ENCODE measurements at regions not wholly inside any gene's neighbourhood (a gene's known extent, or its start where the extent isn't known, plus 50 kb on each side); places are given as distances from the start of the nearest gene placed in this dataset.

DNA sequence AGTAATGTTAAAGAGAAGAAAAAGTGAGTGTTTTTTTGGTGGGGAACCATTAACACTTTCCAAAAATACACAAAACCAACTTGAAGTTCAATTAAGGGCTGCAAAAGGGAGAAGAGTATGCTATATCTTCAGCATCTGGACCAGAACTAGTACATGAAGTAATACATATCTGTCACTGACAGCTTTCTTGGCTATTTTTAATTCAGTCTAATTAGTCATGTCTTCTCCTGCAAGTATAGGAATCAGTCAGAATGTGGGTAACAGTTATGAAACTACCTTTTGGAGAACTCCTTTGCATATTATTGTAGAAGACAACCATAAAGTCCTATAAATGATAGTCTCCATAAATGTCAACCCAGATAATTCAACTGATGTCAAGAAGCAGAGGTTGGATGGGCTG lies 901.2 kb downstream of the TTLL7 start:
- no peaks in the 10 kb centered on the region for H3K27me3 ChIP-seq
- H3K36me3 ChIP-seq = no peaks in the 10 kb centered on the region
- H3K9me3 ChIP-seq (ENCODE audit: low read depth) = no peaks in the 10 kb centered on the region
- Mint-ChIP-seq H3K9me3 (no peaks in the 10 kb centered on the region), H3K27me3 (ENCODE audit: insufficient read depth, low read depth) (peaks cover 2% of the 10 kb centered on the region), H3K36me3 (no peaks in the 10 kb centered on the region), H3K4me1 (peaks cover 21% of the 10 kb centered on the region), H3K4me3 (no peak overlapping the region), H3K27ac (no peak overlapping the region)
- no peak for TF ChIP-seq EZH2phosphoT487 (IDR thresholded peaks at IDR 0.05)
- TF ChIP-seq, protein P1, sequence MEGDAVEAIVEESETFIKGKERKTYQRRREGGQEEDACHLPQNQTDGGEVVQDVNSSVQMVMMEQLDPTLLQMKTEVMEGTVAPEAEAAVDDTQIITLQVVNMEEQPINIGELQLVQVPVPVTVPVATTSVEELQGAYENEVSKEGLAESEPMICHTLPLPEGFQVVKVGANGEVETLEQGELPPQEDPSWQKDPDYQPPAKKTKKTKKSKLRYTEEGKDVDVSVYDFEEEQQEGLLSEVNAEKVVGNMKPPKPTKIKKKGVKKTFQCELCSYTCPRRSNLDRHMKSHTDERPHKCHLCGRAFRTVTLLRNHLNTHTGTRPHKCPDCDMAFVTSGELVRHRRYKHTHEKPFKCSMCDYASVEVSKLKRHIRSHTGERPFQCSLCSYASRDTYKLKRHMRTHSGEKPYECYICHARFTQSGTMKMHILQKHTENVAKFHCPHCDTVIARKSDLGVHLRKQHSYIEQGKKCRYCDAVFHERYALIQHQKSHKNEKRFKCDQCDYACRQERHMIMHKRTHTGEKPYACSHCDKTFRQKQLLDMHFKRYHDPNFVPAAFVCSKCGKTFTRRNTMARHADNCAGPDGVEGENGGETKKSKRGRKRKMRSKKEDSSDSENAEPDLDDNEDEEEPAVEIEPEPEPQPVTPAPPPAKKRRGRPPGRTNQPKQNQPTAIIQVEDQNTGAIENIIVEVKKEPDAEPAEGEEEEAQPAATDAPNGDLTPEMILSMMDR (IDR thresholded peaks at IDR 0.05) = no peak
- TF ChIP-seq EZH2 (IDR thresholded peaks at IDR 0.05) = no peak
- H4K20me1 ChIP-seq (ENCODE audit: low read depth) = no peaks in the 10 kb centered on the region
- H3F3A ChIP-seq (ENCODE audit: low read depth) = no peaks in the 10 kb centered on the region
- no peak overlapping the region for H3K27ac ChIP-seq
- no peak overlapping the region for H3K4me2 ChIP-seq
- H3K4me3 ChIP-seq = no peak overlapping the region
- no peak overlapping the region for H2AFZ ChIP-seq (replicated peaks)
- DNase-seq (ENCODE audit: low spot score) = no peak
- H3K79me2 ChIP-seq (ENCODE audit: low read depth) = no peaks in the 10 kb centered on the region
- peaks cover 3% of the 10 kb centered on the region for H3K4me1 ChIP-seq
- no peak overlapping the region for H3K9ac ChIP-seq

DNA sequence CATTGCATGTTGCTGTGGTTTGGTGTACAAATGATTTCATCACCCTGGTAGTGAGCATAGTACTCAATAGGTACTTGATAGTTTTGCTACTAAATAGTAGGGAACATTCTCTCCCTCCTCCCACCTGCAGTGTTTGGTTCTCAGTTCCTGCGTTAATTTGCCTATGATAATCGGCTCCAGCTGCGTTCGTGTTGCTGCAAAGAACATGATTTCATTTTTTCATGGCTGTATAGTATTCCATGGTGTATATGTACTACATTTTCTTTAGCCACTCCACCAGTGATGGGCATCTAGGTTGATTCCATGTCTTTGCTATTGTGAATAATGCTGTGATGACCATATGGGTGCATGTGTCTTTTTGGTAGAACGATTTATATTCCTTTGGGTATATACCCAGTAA lies 903.4 kb downstream of the TTLL7 start:
- Histone ChIP-seq H2AFZ (replicated peaks) (no peak overlapping the region), H3K27ac (no peak overlapping the region), H3K79me2 (ENCODE audit: low read depth) (no peaks in the 10 kb centered on the region), H3K4me1 (no peaks in the 10 kb centered on the region), H4K20me1 (ENCODE audit: low read depth) (no peaks in the 10 kb centered on the region), H3K27me3 (no peaks in the 10 kb centered on the region), H3K4me2 (no peak overlapping the region), H3K9me3 (ENCODE audit: low read depth) (no peaks in the 10 kb centered on the region), H3K9ac (no peak overlapping the region), H3K4me3 (no peak overlapping the region), H3F3A (ENCODE audit: low read depth) (no peaks in the 10 kb centered on the region), H3K36me3 (no peaks in the 10 kb centered on the region)
- no peak for DNase-seq (ENCODE audit: low spot score)
- no peaks in the 10 kb centered on the region for H3K36me3 Mint-ChIP-seq
- peaks cover 2% of the 10 kb centered on the region for H3K27me3 Mint-ChIP-seq (ENCODE audit: insufficient read depth, low read depth)
- H3K9me3 Mint-ChIP-seq = no peaks in the 10 kb centered on the region
- H3K27ac Mint-ChIP-seq = no peak overlapping the region
- TF ChIP-seq EZH2phosphoT487 (IDR thresholded peaks at IDR 0.05) (no peak), EZH2 (IDR thresholded peaks at IDR 0.05) (no peak)
- TF ChIP-seq, protein P1 (IDR thresholded peaks at IDR 0.05) = no peak
- H3K4me1 Mint-ChIP-seq = peaks cover 13% of the 10 kb centered on the region
- H3K4me3 Mint-ChIP-seq = no peak overlapping the region

DNA sequence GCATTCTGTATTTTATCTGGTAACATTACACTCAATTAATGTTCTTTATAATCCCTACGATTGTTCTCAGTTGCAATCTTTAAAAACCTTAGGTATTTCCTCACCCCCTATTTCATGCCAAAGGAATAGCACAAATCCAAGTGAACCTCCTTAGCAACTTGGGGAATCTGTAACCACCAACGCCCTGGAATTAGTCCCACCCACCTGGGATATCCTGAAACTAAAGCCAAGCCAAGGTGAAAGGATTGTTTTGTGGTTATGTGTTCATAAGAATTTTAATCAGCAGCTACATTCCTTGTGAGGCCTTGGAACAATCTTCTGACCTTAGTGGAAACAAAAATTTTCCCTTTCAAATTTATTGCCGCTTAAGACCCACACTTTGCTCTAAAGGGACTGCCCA lies 908.7 kb downstream of the TTLL7 start:
- no peaks in the 10 kb centered on the region for H4K20me1 ChIP-seq (ENCODE audit: low read depth)
- Mint-ChIP-seq H3K9me3 (no peaks in the 10 kb centered on the region), H3K4me3 (no peak overlapping the region)

More for the DNA sequence above, 908.7 kb downstream of the TTLL7 start:
- Histone ChIP-seq H3K4me2 (no peak overlapping the region), H3K4me1 (no peaks in the 10 kb centered on the region), H3K4me3 (no peak overlapping the region), H2AFZ (replicated peaks) (no peak overlapping the region), H3F3A (ENCODE audit: low read depth) (no peaks in the 10 kb centered on the region), H3K36me3 (no peaks in the 10 kb centered on the region), H3K27ac (no peak overlapping the region), H3K79me2 (ENCODE audit: low read depth) (no peaks in the 10 kb centered on the region), H3K9ac (no peak overlapping the region), H3K9me3 (ENCODE audit: low read depth) (no peaks in the 10 kb centered on the region), H3K27me3 (no peaks in the 10 kb centered on the region)
- peaks cover 13% of the 10 kb centered on the region for H3K4me1 Mint-ChIP-seq
- H3K36me3 Mint-ChIP-seq = no peaks in the 10 kb centered on the region
- DNase-seq (ENCODE audit: low spot score) = no peak
- peaks cover 2% of the 10 kb centered on the region for H3K27me3 Mint-ChIP-seq (ENCODE audit: insufficient read depth, low read depth)
- TF ChIP-seq, protein P1 (IDR thresholded peaks at IDR 0.05) = no peak
- TF ChIP-seq EZH2 (IDR thresholded peaks at IDR 0.05) = no peak
- no peak for TF ChIP-seq EZH2phosphoT487 (IDR thresholded peaks at IDR 0.05)
- no peak overlapping the region for H3K27ac Mint-ChIP-seq
